Stomach (tissue), 4 donors: ENCODE measurements at regions not wholly inside any gene's neighbourhood (a gene's known extent, or its start where the extent isn't known, plus 50 kb on each side); places are given as distances from the start of the nearest gene placed in this dataset.

Experiments
- CTCF ChIP-seq, 7 experiments: fragments of 450-650 bp in 4 of 7; fragments of 200-600 bp in 3 of 7; sonication (generic) in 3 of 7; IDR thresholded peaks; one replicate each; pipeline ENCODE4 v1.5.1; 2016 to 2019; ENCODE audit warnings: antibody characterized with exemption in 7 of 7, control low read depth in 2 of 7, mild to moderate bottlenecking in 1 of 7
- EP300 ChIP-seq: sonication (generic); formaldehyde crosslinking; IDR thresholded peaks from one replicate; pipeline ENCODE4 v1.6.1; 2017; ENCODE audit warnings: antibody characterized with exemption
- POLR2A ChIP-seq, 4 donors: fragments of 450-650 bp; IDR thresholded peaks; one replicate each; pipeline ENCODE4 v1.6.1; 2016; ENCODE audit warnings: antibody characterized with exemption in 4 of 4, control low read depth in 2 of 4, mild to moderate bottlenecking in 1 of 4, moderate library complexity in 1 of 4

GRCh38 chr2:12048550-12048949, 302.1 kb downstream of the LPIN1 start:
- no peak for TF ChIP-seq CTCF (IDR thresholded peaks at IDR 0.05)
- no peak for TF ChIP-seq EP300
- no peak for TF ChIP-seq POLR2A (IDR thresholded peaks at IDR 0.05)
